ENCODE measurements at regions not wholly inside any gene's neighbourhood (a gene's known extent, or its start where the extent isn't known, plus 50 kb on each side); places are given as distances from the start of the nearest gene placed in this dataset.
"Not testable (repeated sequence)": the region's sequence is repeated elsewhere in the genome, so short reads cannot be mapped to it uniquely, and the experiment has no call there.

- TF ChIP-seq EP300 (IDR thresholded peaks at IDR 0.05) (no peak), POLR2A (IDR thresholded peaks at IDR 0.05) (no peak)
- TF ChIP-seq, protein P1, sequence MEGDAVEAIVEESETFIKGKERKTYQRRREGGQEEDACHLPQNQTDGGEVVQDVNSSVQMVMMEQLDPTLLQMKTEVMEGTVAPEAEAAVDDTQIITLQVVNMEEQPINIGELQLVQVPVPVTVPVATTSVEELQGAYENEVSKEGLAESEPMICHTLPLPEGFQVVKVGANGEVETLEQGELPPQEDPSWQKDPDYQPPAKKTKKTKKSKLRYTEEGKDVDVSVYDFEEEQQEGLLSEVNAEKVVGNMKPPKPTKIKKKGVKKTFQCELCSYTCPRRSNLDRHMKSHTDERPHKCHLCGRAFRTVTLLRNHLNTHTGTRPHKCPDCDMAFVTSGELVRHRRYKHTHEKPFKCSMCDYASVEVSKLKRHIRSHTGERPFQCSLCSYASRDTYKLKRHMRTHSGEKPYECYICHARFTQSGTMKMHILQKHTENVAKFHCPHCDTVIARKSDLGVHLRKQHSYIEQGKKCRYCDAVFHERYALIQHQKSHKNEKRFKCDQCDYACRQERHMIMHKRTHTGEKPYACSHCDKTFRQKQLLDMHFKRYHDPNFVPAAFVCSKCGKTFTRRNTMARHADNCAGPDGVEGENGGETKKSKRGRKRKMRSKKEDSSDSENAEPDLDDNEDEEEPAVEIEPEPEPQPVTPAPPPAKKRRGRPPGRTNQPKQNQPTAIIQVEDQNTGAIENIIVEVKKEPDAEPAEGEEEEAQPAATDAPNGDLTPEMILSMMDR (IDR thresholded peaks at IDR 0.05), result no peak
- Histone ChIP-seq H3K27me3 (no peaks in the 10 kb centered on the region), H3K4me1 (no peaks in the 10 kb centered on the region), H3K9me3 (no peaks in the 10 kb centered on the region), H3K4me3 (no peak overlapping the region), H3K36me3 (no peaks in the 10 kb centered on the region), H3K27ac (no peak overlapping the region)
- DNase-seq (ENCODE audit: low spot score in 2 of 2), result no peak
- WGBS, 2 donors, result 72 to 73% methylated on average over 4 of the region's 4 CpGs
Observed at GRCh38 chr6:160804639-160805038, 102.6 kb downstream of the PLG start.

DNA sequence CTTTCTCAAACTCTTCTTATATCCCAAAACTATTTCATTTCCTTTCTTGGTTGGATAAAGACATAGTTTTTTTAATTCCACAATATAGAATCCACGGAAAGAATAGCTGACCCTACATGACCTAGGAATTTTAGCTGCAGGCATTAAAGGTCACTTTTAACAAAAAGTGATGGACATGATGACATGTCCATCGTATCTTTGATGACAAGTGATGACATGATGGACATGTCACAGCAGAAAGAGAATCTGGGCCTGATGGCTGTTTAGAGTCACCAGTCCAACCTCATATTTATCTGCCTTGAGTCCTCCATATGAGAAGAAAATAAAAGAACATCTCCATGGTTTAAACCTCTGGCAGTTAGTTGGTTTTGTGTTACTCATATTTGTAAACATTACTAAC, 106.2 kb downstream of the PLG start:
- WGBS, 2 donors, result 57 to 62% methylated on average over 2 of the region's 2 CpGs
- TF ChIP-seq POLR2A (IDR thresholded peaks at IDR 0.05) (no peak), EP300 (IDR thresholded peaks at IDR 0.05) (no peak)
- TF ChIP-seq, protein P1 (IDR thresholded peaks at IDR 0.05), result no peak

GRCh38 chr6:160810238-160810637, 108.2 kb downstream of the PLG start:
- TF ChIP-seq EP300 (IDR thresholded peaks at IDR 0.05) (no peak), POLR2A (IDR thresholded peaks at IDR 0.05) (no peak)
- TF ChIP-seq, protein P1 (IDR thresholded peaks at IDR 0.05), result no peak
- H3K4me1 ChIP-seq, result no peaks in the 10 kb centered on the region
- 64 to 70% methylated on average over 3 of the region's 3 CpGs for WGBS, 2 donors

More for the DNA sequence above, 106.2 kb downstream of the PLG start:
- Histone ChIP-seq H3K36me3 (no peaks in the 10 kb centered on the region), H3K4me1 (no peaks in the 10 kb centered on the region), H3K4me3 (no peak overlapping the region), H3K9me3 (no peaks in the 10 kb centered on the region), H3K27ac (no peak overlapping the region), H3K27me3 (no peaks in the 10 kb centered on the region)
- DNase-seq (ENCODE audit: low spot score in 2 of 2), result no peak

DNA sequence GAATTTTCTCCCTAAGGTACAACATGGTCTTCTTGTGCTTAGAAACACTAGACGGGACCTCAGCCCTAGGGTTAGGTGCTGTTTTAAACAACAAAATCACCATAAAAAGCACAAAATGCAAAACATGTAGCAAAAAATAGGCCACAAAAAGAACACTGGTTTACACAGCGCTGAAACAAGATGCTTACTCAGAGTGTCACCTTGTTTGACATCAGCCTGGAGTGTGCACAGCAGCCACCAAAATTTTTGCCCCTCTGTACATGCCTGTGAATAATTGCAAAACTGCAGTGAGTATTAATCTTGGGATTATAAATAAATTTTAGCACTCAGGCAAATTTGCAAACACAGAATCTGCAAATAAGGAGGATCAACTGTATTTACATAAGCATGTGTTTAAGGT, 110.1 kb downstream of the PLG start:
- Histone ChIP-seq H3K9me3 (no peaks in the 10 kb centered on the region), H3K4me1 (no peaks in the 10 kb centered on the region), H3K27ac (no peak overlapping the region), H3K4me3 (no peak overlapping the region), H3K27me3 (no peaks in the 10 kb centered on the region), H3K36me3 (no peaks in the 10 kb centered on the region)
- TF ChIP-seq POLR2A (IDR thresholded peaks at IDR 0.05) (no peak), EP300 (IDR thresholded peaks at IDR 0.05) (no peak)
- TF ChIP-seq, protein P1 (IDR thresholded peaks at IDR 0.05), result no peak
- DNase-seq (ENCODE audit: low spot score in 2 of 2), result no peak
- 65 to 68% methylated on average over 2 of the region's 2 CpGs for WGBS, 2 donors

More at GRCh38 chr6:160810238-160810637, 108.2 kb downstream of the PLG start:
- H3K36me3 ChIP-seq, result no peaks in the 10 kb centered on the region
- H3K27ac ChIP-seq, result no peak overlapping the region
- no peak overlapping the region for H3K4me3 ChIP-seq
- no peaks in the 10 kb centered on the region for H3K27me3 ChIP-seq
- DNase-seq (ENCODE audit: low spot score in 2 of 2), result no peak
- no peaks in the 10 kb centered on the region for H3K9me3 ChIP-seq

DNA sequence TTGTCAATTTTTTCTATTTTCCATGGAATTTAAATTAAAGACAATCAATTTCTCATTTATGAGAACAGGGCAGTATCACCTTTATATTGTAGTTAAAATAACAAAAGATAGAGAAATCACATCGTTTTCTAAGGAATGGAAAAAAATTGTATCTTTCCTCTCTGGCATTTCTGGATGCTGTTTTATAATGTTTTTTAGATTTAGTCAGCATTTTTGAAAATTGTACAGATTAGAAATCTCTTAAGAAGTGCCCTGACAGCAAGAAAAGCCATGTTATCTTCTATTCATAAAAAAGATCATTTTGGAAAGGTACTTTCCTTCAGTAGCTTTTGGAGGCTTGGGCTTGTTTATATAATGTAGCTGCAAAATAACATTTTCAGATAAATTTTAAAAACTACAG, 116.9 kb downstream of the PLG start:
- WGBS, 2 donors, result 59 to 69% methylated on average over 1 of the region's 1 CpG
- Histone ChIP-seq H3K4me3 (no peak overlapping the region), H3K36me3 (no peaks in the 10 kb centered on the region), H3K4me1 (no peaks in the 10 kb centered on the region), H3K27me3 (no peaks in the 10 kb centered on the region), H3K9me3 (peaks cover 0 to 18% (median 0%) of the 10 kb centered on the region in 4 donors), H3K27ac (no peak overlapping the region)
- no peak for TF ChIP-seq EP300 (IDR thresholded peaks at IDR 0.05)
- no peak for TF ChIP-seq POLR2A (IDR thresholded peaks at IDR 0.05)
- TF ChIP-seq, protein P1 (IDR thresholded peaks at IDR 0.05), result no peak
- no peak for DNase-seq (ENCODE audit: low spot score in 2 of 2)

DNA sequence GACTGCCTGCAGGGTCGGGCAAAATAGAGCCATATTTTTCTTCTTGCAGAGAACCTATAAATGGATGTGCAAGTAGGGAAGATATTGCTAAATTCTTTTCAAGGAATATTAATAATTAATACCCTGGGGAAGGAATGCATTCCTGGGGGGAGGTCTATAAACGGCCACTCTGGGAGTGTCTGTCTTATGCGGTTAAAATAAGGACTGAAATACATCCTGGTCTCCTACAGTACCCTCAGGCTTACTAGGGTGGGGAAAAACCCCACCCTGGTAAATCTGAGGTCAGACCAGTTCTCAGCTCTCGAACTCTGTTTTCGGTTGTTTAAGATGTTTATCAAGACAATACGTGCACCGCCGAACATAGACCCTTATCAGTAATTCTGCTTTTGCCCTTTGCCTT, 118.6 kb downstream of the PLG start:
- not testable (repeated sequence) for H3K4me1 ChIP-seq; H3K27me3 ChIP-seq; H3K4me3 ChIP-seq; H3K36me3 ChIP-seq; DNase-seq (ENCODE audit: low spot score in 2 of 2); H3K27ac ChIP-seq
- peaks cover 0 to 18% (median 0%) of the 10 kb centered on the region in 4 donors for H3K9me3 ChIP-seq
- 91 to 95% methylated on average over 8 of the region's 8 CpGs for WGBS, 2 donors
